ENCODE measurements at regions not wholly inside any gene's neighbourhood (a gene's known extent, or its start where the extent isn't known, plus 50 kb on each side); places are given as distances from the start of the nearest gene placed in this dataset.

GRCh38 chr6:156376091-156376490 is 401.1 kb upstream of the ARID1B start:
- DNase-seq (ENCODE audit: low read depth): no peak

- DNase-seq (ENCODE audit: low read depth): no peak
Measured at GRCh38 chr6:156359912-156360311, 417.3 kb upstream of the ARID1B start.

GRCh38 chr6:156352861-156353260 is 424.3 kb upstream of the ARID1B start:
- no peak for DNase-seq (ENCODE audit: low read depth)

- DNase-seq (ENCODE audit: low read depth): no peak
Measured at GRCh38 chr6:156351346-156351966, 425.7 kb upstream of the ARID1B start.

- DNase-seq (ENCODE audit: low read depth): no peak
Measured at GRCh38 chr6:156350337-156350736, 426.8 kb upstream of the ARID1B start.

GRCh38 chr6:156348849-156349248 is 428.3 kb upstream of the ARID1B start:
- DNase-seq (ENCODE audit: low read depth): no peak

- DNase-seq (ENCODE audit: low read depth): no peak
Measured at GRCh38 chr6:156348424-156348823, 428.8 kb upstream of the ARID1B start.

GRCh38 chr6:156347656-156348055 is 429.5 kb upstream of the ARID1B start:
- no peak for DNase-seq (ENCODE audit: low read depth)

- no peak for DNase-seq (ENCODE audit: low read depth)
Measured at GRCh38 chr6:156347246-156347645, 429.9 kb upstream of the ARID1B start.

GRCh38 chr6:156345700-156346099 is 431.5 kb upstream of the ARID1B start:
- DNase-seq (ENCODE audit: low read depth): no peak

GRCh38 chr6:156344491-156344890 is 432.7 kb upstream of the ARID1B start:
- DNase-seq (ENCODE audit: low read depth): no peak

- DNase-seq (ENCODE audit: low read depth): no peak
Measured at GRCh38 chr6:156337801-156338200, 439.4 kb upstream of the ARID1B start.

GRCh38 chr6:156336733-156337132 is 440.4 kb upstream of the ARID1B start:
- no peak for DNase-seq (ENCODE audit: low read depth)

GRCh38 chr6:156336089-156336488 is 441.1 kb upstream of the ARID1B start:
- no peak for DNase-seq (ENCODE audit: low read depth)

- DNase-seq (ENCODE audit: low read depth): no peak
Measured at GRCh38 chr6:156334966-156335365, 442.2 kb upstream of the ARID1B start.

- no peak for DNase-seq (ENCODE audit: low read depth)
Measured at GRCh38 chr6:156319707-156320106, 457.5 kb upstream of the ARID1B start.

GRCh38 chr6:156316583-156317125 is 460.5 kb upstream of the ARID1B start:
- no peak for DNase-seq (ENCODE audit: low read depth)

GRCh38 chr6:156315146-156315545 is 462.0 kb upstream of the ARID1B start:
- no peak for DNase-seq (ENCODE audit: low read depth)

GRCh38 chr6:156313037-156313436 is 464.1 kb upstream of the ARID1B start:
- DNase-seq (ENCODE audit: low read depth): no peak

- DNase-seq (ENCODE audit: low read depth): no peak
Measured at GRCh38 chr6:156311291-156311690, 465.9 kb upstream of the ARID1B start.

- DNase-seq (ENCODE audit: low read depth): no peak
Measured at GRCh38 chr6:156310701-156311100, 466.5 kb upstream of the ARID1B start.

- no peak for DNase-seq (ENCODE audit: low read depth)
Measured at GRCh38 chr6:156309017-156309416, 468.2 kb upstream of the ARID1B start.

GRCh38 chr6:156308604-156309003 is 468.6 kb upstream of the ARID1B start:
- no peak for DNase-seq (ENCODE audit: low read depth)

- DNase-seq (ENCODE audit: low read depth): no peak
Measured at GRCh38 chr6:156306531-156306930, 470.6 kb upstream of the ARID1B start.
